8988T (cell line): ENCODE measurements at regions not wholly inside any gene's neighbourhood (a gene's known extent, or its start where the extent isn't known, plus 50 kb on each side); places are given as distances from the start of the nearest gene placed in this dataset.

ENCODE experiments used
- DNase-seq: peaks from one replicate; pipeline ENCODE4 v3.0.0; 2011

- DNase-seq: no peak
These were observed 129.4 kb upstream of the PCDH18 start for GRCh38 chr4:137661693-137662092.

- DNase-seq: no peak
These were observed 127.9 kb upstream of the PCDH18 start for GRCh38 chr4:137660211-137660610.

DNA sequence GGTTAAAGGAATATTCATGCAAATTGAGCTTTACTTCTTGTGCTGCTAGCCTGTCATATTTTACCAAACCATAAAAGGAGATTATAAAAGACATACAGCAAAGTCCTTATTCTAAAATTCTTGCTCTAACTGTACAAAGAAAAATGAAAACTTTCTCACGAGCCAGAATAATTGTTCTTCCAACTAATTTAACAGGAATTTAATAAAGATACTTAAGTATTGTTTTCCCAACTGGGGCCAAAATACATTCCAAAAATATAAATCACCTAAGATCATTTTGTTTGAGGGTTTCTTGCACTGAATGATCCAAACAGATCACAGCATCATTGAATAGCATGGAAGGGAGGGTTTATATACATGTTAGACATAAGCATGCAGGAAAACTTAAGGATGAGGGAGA, 127.1 kb upstream of the PCDH18 start:
- DNase-seq: no peak

GRCh38 chr4:137656661-137657060, 124.4 kb upstream of the PCDH18 start:
- DNase-seq: no peak

GRCh38 chr4:137655302-137655701, 123.0 kb upstream of the PCDH18 start:
- no peak for DNase-seq

- DNase-seq: no peak
These were observed 118.8 kb upstream of the PCDH18 start for GRCh38 chr4:137651128-137651527.

GRCh38 chr4:137649711-137650450, 117.6 kb upstream of the PCDH18 start:
- DNase-seq: no peak

DNA sequence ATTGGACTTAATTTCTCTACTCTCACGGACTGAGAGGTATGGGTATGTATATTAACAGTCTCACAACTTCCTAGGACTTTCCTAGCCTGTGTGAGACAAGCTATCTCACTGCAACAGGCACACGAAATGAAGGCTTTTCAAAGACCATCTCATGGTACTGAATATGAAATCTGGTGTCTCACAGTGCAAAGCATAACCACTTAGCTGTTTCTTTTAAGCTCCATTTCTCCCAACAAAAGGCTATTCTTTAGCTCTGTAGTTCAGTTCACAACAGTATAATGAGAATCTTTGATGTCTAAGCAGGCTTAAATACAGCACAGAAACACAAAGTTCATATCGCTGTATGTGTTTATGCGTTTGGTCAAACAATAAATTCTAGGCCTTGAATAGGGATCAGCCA, 116.2 kb upstream of the PCDH18 start:
- no peak for DNase-seq

DNA sequence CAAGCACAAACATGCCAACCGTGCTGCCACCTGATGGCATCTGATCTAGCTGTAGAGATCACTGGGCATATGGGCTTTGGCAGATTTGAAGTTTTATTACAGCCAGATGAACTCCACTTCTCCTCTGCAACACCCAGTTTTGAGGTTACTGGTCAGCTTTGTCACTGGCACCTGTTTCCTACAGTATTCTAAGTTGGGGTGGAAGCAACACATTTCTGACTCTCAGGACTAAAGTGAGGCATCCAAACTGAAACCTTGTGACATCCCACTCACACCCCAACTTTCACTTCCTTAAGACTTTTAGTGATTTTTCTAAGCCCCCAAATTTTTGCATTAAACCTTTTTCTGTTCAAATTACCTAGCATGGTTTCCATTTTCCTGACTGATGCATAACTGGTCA, 115.1 kb upstream of the PCDH18 start:
- DNase-seq: no peak

GRCh38 chr4:137644201-137644600, 111.9 kb upstream of the PCDH18 start:
- no peak for DNase-seq

GRCh38 chr4:137641544-137641943, 109.2 kb upstream of the PCDH18 start:
- no peak for DNase-seq

- DNase-seq: no peak
These were observed 108.5 kb upstream of the PCDH18 start for GRCh38 chr4:137640838-137641158.

GRCh38 chr4:137640156-137640837, 108.0 kb upstream of the PCDH18 start:
- DNase-seq: no peak

GRCh38 chr4:137638934-137639333, 106.6 kb upstream of the PCDH18 start:
- DNase-seq: no peak

- no peak for DNase-seq
These were observed 103.3 kb upstream of the PCDH18 start for GRCh38 chr4:137635601-137636000.

DNA sequence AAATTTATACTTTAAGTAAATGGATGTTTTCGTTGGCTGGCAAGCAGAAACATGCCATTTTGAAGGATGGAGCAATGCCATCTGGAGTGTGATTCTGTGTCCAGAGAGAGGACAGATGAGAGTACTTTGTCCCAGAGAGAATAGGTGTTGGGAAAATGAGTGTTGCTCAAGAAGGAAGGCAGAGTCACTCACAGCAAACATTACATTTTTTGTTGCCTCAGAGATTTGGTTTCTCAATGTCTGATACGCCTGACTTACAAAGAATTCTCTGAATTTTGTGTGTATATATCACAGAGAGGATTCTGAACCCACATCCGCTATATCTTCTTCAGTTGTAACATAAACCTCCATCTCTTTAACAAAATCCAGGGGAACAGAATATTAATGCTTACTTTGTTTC, 102.8 kb upstream of the PCDH18 start:
- no peak for DNase-seq

DNA sequence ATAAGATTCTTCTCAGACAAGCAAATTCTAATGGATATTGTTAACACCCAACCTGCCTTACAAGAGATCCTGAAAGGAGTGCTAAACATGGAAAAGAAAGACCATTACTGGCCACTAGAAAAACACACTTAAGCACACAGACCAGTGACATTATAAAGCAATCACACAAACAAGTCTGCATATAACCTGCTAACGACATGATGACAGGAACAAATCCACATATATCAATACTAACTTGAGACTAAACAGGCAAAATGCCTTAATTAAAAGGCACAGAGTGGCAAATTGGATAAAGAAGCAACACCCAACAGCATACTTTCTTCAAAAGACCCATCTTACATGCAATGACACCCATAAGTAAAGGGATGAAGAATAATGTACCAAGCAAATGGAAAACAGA, 100.5 kb upstream of the PCDH18 start:
- no peak for DNase-seq

DNA sequence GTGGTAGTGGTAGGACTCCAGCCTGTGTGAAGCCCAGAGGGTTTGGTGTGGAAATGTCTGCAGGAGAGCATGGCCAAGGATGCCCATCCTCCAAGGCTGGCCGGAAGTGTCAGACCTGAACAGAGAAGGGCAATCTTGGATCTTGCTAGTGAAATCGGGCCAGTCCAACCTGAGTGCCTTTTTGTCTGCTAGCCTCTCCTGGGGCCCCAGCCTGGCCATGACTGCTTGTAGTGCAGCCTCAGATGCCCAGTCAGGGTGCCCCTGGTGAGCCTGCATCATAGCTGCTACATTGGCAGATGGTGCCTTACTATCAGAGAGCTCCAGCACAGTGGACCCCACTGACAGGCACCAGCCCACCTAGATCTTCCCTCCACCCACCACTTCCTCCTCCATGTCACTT, 99.3 kb upstream of the PCDH18 start:
- no peak for DNase-seq

GRCh38 chr4:137630252-137630651, 98.0 kb upstream of the PCDH18 start:
- no peak for DNase-seq

DNA sequence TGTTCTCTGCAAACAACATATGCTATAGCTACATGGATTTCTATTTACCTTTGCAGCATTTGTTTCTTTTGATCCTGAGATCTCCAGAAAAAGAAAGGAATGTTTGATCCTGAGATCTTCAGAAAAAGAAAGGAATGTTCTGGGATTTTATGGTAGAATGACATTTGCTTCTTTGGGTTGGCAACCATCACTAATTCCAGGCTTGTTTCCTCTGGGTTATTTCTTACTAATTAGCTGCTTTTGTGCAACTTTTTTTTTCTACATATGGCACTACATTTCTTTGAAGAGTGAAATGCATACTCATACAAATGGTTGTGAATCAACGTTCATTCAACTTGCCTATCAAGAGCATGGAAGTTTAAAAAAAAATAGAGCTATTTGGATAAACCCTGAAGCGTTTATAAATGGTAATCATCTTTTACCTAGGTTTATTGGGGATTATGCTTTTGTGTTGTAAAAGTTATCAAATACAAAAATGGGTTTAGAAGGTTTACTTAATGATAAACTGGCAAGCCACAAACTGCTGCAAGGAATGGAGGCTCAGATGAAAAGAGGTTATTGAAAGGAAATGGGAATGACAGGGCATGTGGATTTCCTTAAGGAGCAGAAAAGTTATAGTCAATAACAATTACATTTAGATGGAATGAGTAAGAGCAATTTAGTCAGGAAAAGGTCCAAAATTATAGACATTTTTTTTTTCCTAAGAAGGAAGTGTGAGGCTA, 95.6 kb upstream of the PCDH18 start:
- no peak for DNase-seq

- no peak for DNase-seq
These were observed 94.8 kb upstream of the PCDH18 start for GRCh38 chr4:137626942-137627738.

DNA sequence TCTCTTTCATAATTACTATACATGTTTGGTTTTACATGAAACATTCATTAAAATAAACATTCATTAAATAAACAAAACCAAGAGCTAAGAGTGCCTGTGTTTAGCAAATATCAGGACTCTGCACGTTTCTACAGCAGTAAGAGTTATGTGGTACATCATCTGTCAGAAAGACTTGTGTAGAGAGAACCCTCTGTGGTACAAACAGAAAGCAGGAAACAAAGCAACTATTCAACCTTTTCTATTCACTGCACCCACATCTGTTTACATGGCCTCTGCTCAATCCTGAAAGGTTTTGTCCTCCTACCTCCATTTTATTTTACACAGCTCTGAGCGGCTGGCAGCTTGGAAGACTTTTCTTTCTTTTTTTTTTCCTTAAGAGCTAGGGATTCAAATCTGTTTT, 90.7 kb upstream of the PCDH18 start:
- DNase-seq: no peak

DNA sequence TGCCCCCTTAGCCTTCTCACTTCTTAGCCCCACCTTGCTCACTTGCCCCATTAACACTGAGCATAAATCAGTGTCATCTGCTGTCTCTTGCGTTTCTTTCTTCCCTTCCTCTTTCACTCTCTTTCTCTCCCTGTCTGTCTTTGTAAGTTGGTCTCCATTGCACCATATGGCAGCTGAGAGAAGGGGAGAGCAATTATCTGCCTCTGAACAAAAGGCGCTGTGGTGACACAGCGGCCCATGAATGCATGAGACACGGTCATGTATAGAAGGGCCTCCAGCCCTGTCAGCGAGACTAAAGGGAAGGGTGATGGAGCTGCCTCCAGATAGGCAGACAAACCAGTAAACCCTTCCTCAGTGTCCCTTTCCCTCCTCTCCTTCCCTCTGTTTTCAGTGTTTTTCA, 88.8 kb upstream of the PCDH18 start:
- no peak for DNase-seq
